HFFc6 (cell line): ENCODE measurements at regions not wholly inside any gene's neighbourhood (a gene's known extent, or its start where the extent isn't known, plus 50 kb on each side); places are given as distances from the start of the nearest gene placed in this dataset.

Experiments
- DNase-seq: peaks from one replicate; pipeline ENCODE4 v3.0.0-alpha.2; 2018
- H3K27ac Mint-ChIP-seq: 2 replicates; pipeline ENCODE4 v1.8.0; 2020; ENCODE audit warnings: mild to moderate bottlenecking, mixed read lengths
- H3K27me3 Mint-ChIP-seq: 2 replicates; pipeline ENCODE4 v1.8.0; 2021; ENCODE audit warnings: mild to moderate bottlenecking, moderate library complexity, mixed read lengths; ENCODE audit not compliant: insufficient read depth
- H3K36me3 Mint-ChIP-seq: 2 replicates; pipeline ENCODE4 v1.8.0; 2021; ENCODE audit warnings: low read depth, mixed read lengths
- H3K4me1 Mint-ChIP-seq: 2 replicates; pipeline ENCODE4 v1.8.0; 2020; ENCODE audit warnings: low read depth, mixed read lengths
- H3K4me3 Mint-ChIP-seq: 2 replicates; pipeline ENCODE4 v1.8.0; 2020; ENCODE audit warnings: mild to moderate bottlenecking, moderate library complexity, mixed read lengths
- H3K9me3 Mint-ChIP-seq: 2 replicates; pipeline ENCODE4 v1.8.0; 2020; ENCODE audit warnings: mild to moderate bottlenecking, mixed read lengths
- CTCF ChIP-seq: fragments of 200-600 bp; sonication (generic); IDR thresholded peaks from 2 replicates; pipeline ENCODE4 v1.5.0; 2021; ENCODE audit warnings: antibody characterized with exemption, mild to moderate bottlenecking

GRCh38 chr15:92294759-92295158 is 98.9 kb upstream of the ST8SIA2 start:
- Mint-ChIP-seq H3K4me1 (no peaks in the 10 kb centered on the region), H3K4me3 (no peak overlapping the region), H3K9me3 (peaks cover 39% of the 10 kb centered on the region), H3K27me3 (no peaks in the 10 kb centered on the region; the same call in 1 of the 2 replicates), H3K27ac (no peak overlapping the region), H3K36me3 (no peaks in the 10 kb centered on the region)
- TF ChIP-seq CTCF: no peak
- no peak for DNase-seq

GRCh38 chr15:92304223-92304975 is 89.3 kb upstream of the ST8SIA2 start:
- Mint-ChIP-seq H3K9me3 (peaks cover 39% of the 10 kb centered on the region), H3K27ac (no peak overlapping the region), H3K36me3 (no peaks in the 10 kb centered on the region), H3K4me1 (no peaks in the 10 kb centered on the region), H3K4me3 (no peak overlapping the region), H3K27me3 (no peaks in the 10 kb centered on the region)
- no peak for TF ChIP-seq CTCF
- DNase-seq: no peak

GRCh38 chr15:92305343-92305742 is 88.3 kb upstream of the ST8SIA2 start:
- no peaks in the 10 kb centered on the region for H3K27me3 Mint-ChIP-seq
- H3K36me3 Mint-ChIP-seq: no peaks in the 10 kb centered on the region
- H3K4me1 Mint-ChIP-seq: no peaks in the 10 kb centered on the region
- no peak overlapping the region for H3K4me3 Mint-ChIP-seq
- no peak for TF ChIP-seq CTCF
- H3K9me3 Mint-ChIP-seq: peaks cover 39% of the 10 kb centered on the region
- DNase-seq: no peak
- H3K27ac Mint-ChIP-seq: no peak overlapping the region

- no peaks in the 10 kb centered on the region for H3K27me3 Mint-ChIP-seq
- DNase-seq: no peak
- peaks cover 45% of the 10 kb centered on the region for H3K9me3 Mint-ChIP-seq
- no peak overlapping the region for H3K4me3 Mint-ChIP-seq
- no peaks in the 10 kb centered on the region for H3K36me3 Mint-ChIP-seq
- no peaks in the 10 kb centered on the region for H3K4me1 Mint-ChIP-seq
- H3K27ac Mint-ChIP-seq: no peak overlapping the region
- TF ChIP-seq CTCF: no peak
These were observed 87.0 kb upstream of the ST8SIA2 start for GRCh38 chr15:92306663-92307062.

- no peak overlapping the region for H3K4me3 Mint-ChIP-seq
- DNase-seq: no peak
- no peak for TF ChIP-seq CTCF
- H3K9me3 Mint-ChIP-seq: peaks cover 57% of the 10 kb centered on the region
- H3K4me1 Mint-ChIP-seq: no peaks in the 10 kb centered on the region
- H3K27ac Mint-ChIP-seq: no peak overlapping the region
- no peaks in the 10 kb centered on the region for H3K27me3 Mint-ChIP-seq
- H3K36me3 Mint-ChIP-seq: no peaks in the 10 kb centered on the region
These were observed 78.5 kb upstream of the ST8SIA2 start for GRCh38 chr15:92315144-92315543.
